Skin epidermis (tissue), 12 donors: ENCODE measurements at regions not wholly inside any gene's neighbourhood (a gene's known extent, or its start where the extent isn't known, plus 50 kb on each side); places are given as distances from the start of the nearest gene placed in this dataset.

Source experiments
- H3K27ac ChIP-seq, 21 experiments: fragments of 200-600 bp; sonication (generic) in 11 of 21; one replicate each; pipeline ENCODE4 v1.5.0; 2020; ENCODE audit warnings: mild to moderate bottlenecking in 3 of 21, inconsistent platforms in 2 of 21, moderate library complexity in 2 of 21
- H3K4me3 ChIP-seq, 7 experiments: fragments of 200-600 bp; sonication (generic) in 2 of 7; one replicate each; pipeline ENCODE4 v1.5.0; 2020; ENCODE audit warnings: inconsistent platforms in 2 of 7, mild to moderate bottlenecking in 2 of 7, moderate library complexity in 1 of 7

DNA sequence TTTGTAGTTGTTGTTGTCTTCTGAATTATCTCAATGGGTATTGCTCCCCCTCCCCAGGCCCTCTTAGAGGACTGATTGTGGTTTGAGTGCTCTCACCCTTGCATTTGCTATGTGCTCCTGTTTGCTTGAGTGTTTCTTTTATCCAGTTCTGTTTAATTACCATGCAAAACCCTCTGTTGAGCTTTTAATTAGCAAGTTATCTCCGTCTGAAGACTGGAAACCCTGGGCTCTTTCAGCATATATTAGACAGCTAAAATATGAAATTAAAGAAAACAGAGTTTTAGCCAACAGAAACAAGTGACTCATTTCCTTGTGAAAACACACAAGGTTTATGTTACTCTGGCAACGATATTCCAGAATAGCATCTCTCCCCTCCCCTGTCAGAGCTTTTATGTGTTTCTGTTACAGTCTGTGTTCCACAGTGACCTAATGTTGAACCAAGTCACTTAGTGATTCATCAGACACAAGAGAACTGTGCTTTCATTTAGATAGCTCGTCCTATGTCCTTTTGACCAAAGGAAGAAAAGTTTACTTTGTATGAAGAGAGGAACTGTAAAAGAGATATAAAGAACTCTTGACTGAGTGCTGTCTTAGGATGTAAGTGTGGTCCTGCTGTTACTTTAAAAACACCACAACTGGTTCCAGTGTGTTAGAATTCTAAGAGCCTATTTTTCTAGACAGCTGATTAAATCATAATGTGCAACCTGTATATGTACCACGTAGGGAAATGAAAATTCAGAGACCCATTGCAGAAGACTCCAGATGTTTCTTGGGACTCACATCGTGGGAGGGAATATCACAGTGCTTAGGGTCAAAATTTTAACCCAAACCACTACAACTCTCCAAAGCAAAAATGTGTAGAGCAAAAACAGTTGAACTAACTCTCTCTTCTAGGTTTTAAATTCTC is 172.8 kb upstream of the RBMS1 start:
- H3K27ac ChIP-seq: peak overlapping the region in 17 of 21 experiments; percentile 6 to 72 (median 46)
- no peak overlapping the region for H3K4me3 ChIP-seq

DNA sequence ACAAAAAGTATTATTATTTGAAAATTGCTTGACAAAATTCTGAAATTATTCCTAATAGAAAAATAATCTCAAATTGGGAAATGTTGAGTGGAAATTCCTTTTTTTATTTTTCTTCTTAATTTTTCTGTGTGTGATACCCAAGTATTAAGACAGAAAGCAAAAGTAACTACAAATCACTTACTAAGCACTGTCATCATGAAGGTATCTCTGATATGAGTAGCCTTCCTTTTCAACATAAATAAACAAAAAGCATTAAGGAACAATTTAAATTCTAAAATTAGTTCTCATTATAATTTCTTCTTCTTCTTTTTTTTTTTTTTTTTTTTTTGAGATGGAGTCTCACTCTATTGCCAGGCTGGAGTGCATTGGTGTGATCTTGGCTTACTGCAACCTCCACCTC is 174.2 kb upstream of the RBMS1 start:
- H3K27ac ChIP-seq: peak overlapping the region in 2 of 21 experiments; percentile 68 to 70
- no peak overlapping the region for H3K4me3 ChIP-seq

DNA sequence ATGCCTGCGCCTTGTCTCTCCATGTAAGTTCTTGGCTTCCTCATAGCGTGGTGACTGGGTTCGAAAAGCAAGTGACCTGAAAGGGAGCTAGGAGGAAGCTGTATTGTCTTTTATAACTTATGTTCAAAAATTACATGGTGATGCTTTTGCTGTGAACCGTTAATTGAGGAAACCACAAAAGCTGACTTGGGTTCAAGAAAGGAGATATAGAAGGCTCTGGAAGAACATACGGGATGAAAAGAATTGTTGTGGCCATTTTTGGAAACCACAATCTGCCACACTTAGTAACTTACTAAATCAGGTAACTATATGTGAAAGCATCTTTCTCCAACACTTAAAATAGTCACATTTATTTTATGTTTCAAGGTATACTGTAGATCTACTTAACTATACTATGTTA is 177.0 kb upstream of the RBMS1 start:
- H3K4me3 ChIP-seq: no peak overlapping the region

DNA sequence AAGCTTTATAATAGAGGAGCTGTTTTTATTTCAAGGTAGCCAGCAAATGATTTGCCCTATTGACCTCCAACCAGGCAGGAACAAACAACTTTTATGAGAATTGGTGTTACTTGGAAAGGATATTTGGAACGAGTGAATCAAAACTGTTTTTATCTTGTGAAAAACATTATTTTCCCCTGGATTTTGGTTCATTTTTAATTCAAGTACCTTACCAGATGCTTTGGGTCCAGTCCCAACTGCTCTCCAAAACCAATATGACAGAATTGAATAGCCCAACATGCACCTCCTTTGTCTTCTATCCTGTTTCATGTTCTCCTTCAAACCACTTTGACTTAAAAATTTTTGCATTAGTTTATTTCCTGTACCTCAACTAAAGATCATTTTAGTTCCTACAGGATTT is 178.6 kb upstream of the RBMS1 start:
- H3K4me3 ChIP-seq: no peak overlapping the region
- no peak overlapping the region for H3K27ac ChIP-seq

More for the DNA sequence above, 177.0 kb upstream of the RBMS1 start:
- no peak overlapping the region for H3K27ac ChIP-seq

DNA sequence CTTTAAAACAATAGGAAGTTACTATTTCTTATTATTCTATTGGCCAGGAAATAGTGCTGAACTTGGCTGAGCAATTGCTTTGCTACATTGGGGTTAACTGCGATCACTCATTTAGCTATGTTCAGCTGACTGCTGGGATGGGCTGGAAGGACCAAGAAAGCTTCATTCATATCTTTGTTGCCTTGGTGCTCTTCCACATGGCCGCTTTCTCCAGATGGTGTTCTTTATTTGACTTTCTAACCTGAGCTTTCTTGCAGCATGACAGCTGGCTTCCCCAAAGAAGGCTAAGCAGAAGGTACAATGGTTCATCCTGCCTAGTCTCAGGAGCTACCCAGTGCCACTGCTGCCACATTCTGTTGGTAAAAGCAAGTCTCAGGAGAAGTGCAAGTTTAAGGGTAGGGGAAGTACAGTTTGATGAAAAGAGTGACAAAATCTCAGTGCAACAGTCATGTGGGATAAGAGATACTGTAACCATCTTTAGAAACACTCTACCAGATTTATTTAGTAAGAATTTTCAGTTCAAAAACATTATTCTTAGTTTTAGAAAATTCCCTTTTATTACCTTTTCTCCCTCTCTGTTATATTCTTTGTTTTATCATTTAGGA is 180.6 kb upstream of the RBMS1 start:
- Histone ChIP-seq H3K4me3 (no peak overlapping the region), H3K27ac (no peak overlapping the region)

DNA sequence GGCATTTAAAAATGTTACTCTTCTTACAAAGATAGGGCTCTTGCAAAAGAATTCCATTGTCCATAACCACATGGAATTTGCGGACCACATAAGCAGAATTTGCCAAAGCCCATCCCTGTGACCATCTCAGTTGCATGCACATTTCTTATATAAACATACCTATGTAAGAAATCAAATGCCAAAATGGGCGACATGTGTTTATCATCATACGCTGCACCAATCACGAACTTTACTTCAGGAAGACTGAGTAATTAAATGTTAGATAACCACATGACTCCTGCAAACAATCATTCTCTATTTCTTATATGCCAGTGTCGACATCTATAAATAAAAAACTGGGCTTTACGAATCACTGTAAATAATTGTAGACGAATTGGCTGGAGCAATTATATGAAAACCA is 186.1 kb upstream of the RBMS1 start:
- Histone ChIP-seq H3K27ac (no peak overlapping the region), H3K4me3 (no peak overlapping the region)

DNA sequence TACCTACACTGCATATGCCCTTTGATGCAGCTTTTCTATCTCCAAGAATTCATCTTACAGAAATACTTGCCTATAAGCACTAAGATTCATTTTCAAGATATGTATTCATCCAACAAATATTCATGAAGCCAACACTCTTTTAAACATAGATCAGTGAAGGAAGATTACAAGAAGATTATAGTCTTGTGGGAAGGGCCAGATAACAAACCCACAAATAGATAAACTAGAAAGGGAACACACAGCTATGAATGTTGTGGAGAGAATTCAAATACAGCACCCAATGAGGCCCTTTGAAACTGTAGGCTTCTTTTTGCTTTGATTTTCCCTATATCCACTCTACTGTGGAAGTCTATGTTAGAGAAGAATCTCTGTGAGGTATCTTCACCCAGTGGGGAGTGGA is 186.7 kb upstream of the RBMS1 start:
- Histone ChIP-seq H3K27ac (no peak overlapping the region), H3K4me3 (no peak overlapping the region)

DNA sequence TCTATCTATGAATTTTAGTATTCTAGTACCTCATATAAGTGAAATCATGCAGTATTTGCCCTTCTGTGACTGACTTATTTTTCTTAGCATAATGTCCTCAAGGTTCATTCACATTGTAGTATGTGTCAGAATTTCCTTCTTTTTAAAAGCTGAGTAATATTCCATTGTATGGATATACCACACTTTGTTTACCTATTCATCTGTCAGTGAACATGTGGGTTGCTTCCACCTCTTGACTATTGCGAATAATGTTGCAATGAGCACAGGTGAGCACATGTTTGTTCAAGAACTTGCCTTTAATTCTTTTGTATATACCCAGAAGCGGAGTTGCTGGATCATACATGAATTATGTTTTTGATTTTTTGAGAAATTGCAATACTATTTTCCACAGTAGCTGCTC is 187.4 kb upstream of the RBMS1 start:
- H3K27ac ChIP-seq: no peak overlapping the region

DNA sequence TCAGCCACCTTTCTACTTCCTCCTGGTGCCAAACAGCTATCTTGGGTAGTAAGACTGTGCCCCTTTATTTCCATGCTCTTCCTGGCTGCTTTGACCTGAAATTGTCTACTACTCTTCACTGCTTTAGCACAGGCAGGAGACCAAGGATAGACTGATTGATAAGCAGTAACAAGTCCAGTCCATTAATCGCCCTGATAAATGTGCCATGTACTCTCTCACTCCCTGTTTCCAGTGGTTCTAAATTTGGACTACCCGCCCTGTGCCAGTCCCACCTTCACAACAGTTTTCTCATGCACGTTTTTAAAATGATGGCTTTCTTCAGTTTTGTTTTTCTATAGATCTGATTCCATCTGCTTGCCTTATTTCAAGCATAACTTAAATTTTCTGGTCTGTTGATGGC is 189.6 kb upstream of the RBMS1 start:
- Histone ChIP-seq H3K27ac (no peak overlapping the region), H3K4me3 (no peak overlapping the region)

More for the DNA sequence above, 187.4 kb upstream of the RBMS1 start:
- no peak overlapping the region for H3K4me3 ChIP-seq

DNA sequence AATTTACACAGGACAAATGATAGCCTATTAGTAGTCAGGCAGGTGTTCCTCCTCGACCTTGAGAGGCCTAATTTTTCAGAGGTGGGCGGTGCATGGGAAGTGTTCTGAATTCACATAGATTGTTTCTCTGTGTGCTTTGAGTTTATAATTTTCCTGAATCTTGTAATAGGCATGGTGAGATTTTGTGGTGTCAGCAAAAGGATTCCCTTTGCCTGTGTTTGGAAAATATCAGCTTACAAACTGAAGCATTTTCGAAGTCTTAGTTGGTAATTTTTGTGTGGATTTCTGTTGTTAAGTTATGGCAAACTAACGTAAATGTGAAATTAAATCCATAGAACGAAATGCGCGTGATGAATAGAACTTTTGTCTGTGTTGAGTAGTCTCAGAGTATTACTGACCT is 194.0 kb upstream of the RBMS1 start:
- no peak overlapping the region for H3K4me3 ChIP-seq
- no peak overlapping the region for H3K27ac ChIP-seq

DNA sequence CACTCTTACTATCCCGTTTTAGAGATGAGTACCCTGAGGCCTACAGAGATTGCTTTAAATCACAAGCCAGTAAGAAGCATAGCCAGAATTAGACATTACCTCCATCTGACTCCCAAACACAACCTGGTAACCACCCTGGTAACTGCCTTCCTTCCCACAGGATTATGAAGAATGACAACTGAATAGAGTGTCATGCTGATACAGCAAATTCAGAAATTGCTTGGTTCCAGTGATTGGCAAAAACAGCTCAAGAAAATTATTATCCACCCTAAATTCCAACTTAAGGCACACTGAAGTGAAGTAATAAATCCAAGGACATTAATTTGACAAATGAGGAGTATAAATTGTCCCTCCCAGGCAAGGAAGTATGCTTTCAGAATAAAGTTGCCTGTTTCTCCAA is 195.8 kb upstream of the RBMS1 start:
- H3K27ac ChIP-seq: no peak overlapping the region
- no peak overlapping the region for H3K4me3 ChIP-seq

DNA sequence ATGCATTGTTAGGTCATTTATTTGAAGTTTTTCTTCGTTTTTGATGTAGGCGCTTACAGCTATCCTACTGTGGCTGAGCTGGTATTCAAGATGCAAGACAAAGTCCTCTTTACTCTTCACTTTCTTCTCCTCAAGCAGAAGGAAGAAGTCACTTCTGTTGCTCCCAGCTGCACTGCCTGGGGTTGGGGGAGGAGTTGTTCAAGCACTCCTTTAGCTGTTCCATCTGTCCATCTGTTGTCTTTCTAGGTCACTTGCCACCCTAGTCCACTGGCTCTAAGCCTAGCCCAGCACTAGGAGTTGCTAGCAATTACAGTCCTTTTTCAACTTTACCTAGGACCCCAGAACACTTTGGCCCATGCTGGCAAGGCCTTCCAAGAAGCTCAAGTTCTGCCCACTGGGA is 200.6 kb upstream of the RBMS1 start:
- no peak overlapping the region for H3K4me3 ChIP-seq
- no peak overlapping the region for H3K27ac ChIP-seq

DNA sequence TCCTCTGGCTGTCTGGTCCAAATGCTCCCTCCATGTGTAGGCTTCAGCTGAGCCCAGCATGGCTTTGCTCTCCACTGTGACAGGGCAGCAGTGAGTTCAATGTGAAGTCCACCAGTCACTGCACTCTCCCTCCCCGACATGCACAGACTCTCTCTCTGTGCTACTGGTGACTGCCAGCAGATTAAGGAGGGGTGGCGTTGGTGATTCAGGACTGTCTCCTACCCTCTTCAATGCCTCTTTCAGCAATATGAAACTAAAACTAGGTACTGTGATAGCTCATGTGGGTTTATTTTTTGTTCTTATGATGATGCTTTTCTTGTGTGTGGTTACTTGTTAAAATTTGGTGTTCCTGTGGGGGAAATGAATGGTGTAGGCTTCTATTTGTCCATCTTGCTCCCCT is 201.0 kb upstream of the RBMS1 start:
- Histone ChIP-seq H3K27ac (no peak overlapping the region), H3K4me3 (no peak overlapping the region)

DNA sequence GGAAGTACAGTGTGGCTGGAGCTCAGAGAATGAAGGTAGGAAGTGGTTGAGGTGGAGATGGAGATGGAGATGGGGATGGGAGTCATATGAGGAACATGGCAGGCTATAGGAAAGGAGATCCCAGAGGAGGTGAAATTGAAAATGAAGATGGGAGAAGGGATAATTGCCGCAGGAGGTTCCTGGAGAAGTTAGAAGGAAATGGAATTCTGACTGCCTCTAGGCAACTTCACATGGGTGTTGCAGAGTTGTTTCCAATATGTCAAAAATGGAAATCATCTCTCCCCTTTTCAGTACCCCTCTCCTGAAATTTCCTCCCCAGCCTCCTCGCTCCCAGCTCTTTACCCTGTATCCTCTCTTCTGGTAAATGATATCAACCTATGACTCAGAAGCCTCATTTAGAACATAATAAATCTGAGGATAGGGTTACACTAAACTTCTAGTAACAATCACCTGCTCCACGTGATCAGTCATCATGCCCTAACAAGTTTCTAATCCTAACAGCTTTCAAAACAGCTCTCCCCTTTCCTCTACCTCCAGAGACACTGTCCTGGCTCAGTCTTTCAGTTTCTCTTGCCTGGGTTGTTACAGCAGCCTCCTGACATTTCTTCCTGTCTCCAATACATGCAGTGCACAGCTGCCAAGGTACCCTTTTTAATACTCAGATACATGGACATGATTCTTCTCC is 201.9 kb upstream of the RBMS1 start:
- Histone ChIP-seq H3K4me3 (no peak overlapping the region), H3K27ac (peak overlapping the region in 1 of 21 experiments; percentile 58)

DNA sequence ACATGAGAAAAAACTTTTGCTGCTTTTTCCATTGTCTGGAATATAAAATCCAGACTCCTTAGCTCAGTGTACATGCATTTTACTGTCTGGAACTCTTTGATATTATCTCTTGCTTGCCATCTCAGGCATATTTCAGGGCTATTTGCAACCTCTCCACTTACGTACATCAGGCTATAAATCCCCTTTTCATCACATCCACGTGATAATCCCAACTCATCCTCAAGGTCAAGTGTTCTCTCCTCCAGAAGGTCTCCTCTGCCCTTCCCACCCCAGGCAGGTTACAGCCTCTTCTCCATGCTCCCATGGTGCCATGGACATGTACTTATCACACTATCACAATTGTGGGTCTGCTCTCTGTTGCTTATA is 202.5 kb upstream of the RBMS1 start:
- peak overlapping the region in 1 of 21 experiments; percentile 58 for H3K27ac ChIP-seq
- no peak overlapping the region for H3K4me3 ChIP-seq

DNA sequence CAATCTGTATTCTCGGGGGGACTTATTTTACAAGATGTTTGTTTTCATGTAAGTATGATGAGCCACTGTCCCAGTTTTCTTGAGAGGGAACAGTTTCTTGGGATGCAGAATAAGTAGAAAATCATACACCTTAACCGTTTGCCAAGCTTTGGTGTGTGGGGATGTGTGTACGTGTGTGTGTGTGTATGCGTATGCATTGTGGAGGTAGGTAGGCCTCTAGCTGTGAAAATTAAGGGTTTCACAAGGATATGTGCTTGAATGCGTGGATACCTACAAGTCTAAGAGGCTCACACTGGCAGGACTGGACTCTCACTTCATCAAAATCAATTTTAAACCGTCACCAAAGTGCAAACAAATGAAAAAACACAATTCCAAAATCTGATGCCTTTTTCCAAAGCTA is 204.2 kb upstream of the RBMS1 start:
- Histone ChIP-seq H3K27ac (no peak overlapping the region), H3K4me3 (no peak overlapping the region)

DNA sequence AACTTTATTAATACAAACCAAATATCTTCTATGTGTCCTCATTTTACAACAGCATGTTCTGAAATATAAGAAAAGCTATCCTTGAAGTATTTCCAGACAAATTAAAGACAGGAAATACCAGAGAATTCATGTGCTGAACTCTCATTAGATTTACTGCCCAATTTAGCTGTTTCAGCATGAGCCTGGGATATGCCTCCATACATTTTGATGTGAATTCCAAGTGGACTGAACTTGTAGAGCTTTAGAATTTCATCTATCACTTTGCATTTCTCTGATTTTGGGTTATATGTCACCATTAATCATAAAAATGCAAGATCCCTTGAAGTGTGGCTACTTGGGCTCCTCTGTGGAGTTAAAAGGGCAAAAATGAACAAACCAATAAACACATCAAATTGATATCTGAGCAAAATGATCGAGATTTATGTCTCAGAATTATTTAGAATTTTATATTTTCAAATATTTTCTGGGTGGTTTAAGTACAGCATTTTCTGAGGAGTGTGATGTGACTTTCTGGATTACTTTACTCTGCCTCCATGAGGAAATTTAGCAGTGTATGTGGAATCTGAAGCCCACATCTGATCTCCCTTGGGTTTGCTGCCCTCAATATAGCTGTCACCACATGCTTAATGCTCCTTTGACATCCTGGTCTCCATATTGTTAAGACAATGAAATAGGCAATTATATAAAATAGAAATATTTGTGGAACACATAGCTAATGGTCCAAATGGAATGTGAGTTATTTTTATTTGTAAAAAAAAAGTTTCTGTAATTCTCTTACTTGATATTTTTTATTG is 206.6 kb upstream of the RBMS1 start:
- peak overlapping the region in 1 of 21 experiments; percentile 61 for H3K27ac ChIP-seq
- H3K4me3 ChIP-seq: no peak overlapping the region

DNA sequence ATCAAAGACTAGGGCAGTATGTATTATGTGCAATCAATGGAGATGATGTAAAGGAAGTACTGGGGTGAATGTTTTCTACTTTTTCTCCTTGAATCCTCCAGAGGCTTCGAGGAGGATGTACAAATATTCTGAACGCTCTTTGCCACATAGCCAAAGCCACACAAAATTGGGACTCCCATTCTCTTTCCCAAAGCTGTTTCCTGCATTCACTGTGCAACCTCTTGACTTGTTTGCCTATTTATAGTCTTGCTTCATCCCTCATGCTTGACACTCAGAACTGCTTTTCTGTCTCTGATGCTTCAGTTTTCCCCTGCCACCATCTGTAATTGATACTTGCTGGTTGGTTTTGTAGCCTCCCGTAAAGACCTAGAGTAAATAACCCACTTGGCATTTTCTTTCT is 208.2 kb upstream of the RBMS1 start:
- Histone ChIP-seq H3K27ac (no peak overlapping the region), H3K4me3 (no peak overlapping the region)

DNA sequence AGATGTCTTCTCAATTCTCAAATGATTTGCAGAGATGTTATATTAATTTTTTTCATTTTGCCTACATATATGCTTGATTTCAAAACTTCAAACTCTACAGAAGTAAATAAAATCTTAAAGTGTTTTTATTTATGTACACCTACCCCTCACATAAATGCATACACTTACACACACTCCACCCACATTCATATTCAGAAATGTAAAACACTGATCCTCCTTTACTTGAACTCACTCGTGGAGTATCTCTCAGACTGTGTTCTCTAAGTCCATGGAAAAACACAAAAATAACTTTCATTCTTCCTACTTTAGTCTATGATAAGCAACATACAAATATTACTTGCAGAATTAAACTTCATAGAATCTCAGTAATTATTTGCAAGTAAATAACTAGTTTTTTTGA is 209.1 kb upstream of the RBMS1 start:
- no peak overlapping the region for H3K27ac ChIP-seq
- H3K4me3 ChIP-seq: no peak overlapping the region
